ENCODE measurements at regions not wholly inside any gene's neighbourhood (a gene's known extent, or its start where the extent isn't known, plus 50 kb on each side); places are given as distances from the start of the nearest gene placed in this dataset.

GRCh38 chr6:104563306-104563705 is 296.4 kb downstream of the HACE1 start:
- Histone ChIP-seq H3K9ac (ENCODE audit: low read length) (no peak overlapping the region), H3K27ac (ENCODE audit: low read depth, low read length) (no peak overlapping the region), H4K20me1 (ENCODE audit: low read depth, low read length) (no peaks in the 10 kb centered on the region), H3K9me2 (replicated peaks; ENCODE audit: insufficient read depth, low read length) (no peaks in the 10 kb centered on the region), H3F3A (ENCODE audit: insufficient read depth) (no peaks in the 10 kb centered on the region), H3K79me2 (ENCODE audit: insufficient read depth, low read length) (no peaks in the 10 kb centered on the region), H3K27me3 (ENCODE audit: low read length) (no peaks in the 10 kb centered on the region), H3K36me3 (ENCODE audit: low read length) (no peaks in the 10 kb centered on the region), H2AFZ (ENCODE audit: low read depth, low read length, severe bottlenecking) (no peak overlapping the region), H3K9me3 (ENCODE audit: insufficient read depth, low read length) (no peaks in the 10 kb centered on the region), H3K4me3 (ENCODE audit: insufficient read depth, low read length, poor library complexity, severe bottlenecking) (no peak overlapping the region), H3K4me2 (ENCODE audit: low read depth, low read length, poor library complexity, severe bottlenecking) (no peak overlapping the region)
- TF ChIP-seq CTCF (IDR thresholded peaks at IDR 0.05; ENCODE audit: insufficient read depth, low read length, poor library complexity, severe bottlenecking) = no peak
- no peak for TF ChIP-seq EZH2phosphoT487 (conservative IDR thresholded peaks at IDR 0.05; ENCODE audit: low read length)

GRCh38 chr6:104559435-104560202 is 300.1 kb downstream of the HACE1 start:
- no peaks in the 10 kb centered on the region for H3K27me3 ChIP-seq (ENCODE audit: low read length)
- H3K27ac ChIP-seq (ENCODE audit: low read depth, low read length) = no peak overlapping the region
- H3K79me2 ChIP-seq (ENCODE audit: insufficient read depth, low read length) = no peaks in the 10 kb centered on the region
- no peaks in the 10 kb centered on the region for H4K20me1 ChIP-seq (ENCODE audit: low read depth, low read length)
- no peak overlapping the region for H2AFZ ChIP-seq (ENCODE audit: low read depth, low read length, severe bottlenecking)
- H3F3A ChIP-seq (ENCODE audit: insufficient read depth) = no peaks in the 10 kb centered on the region
- TF ChIP-seq CTCF (IDR thresholded peaks at IDR 0.05; ENCODE audit: insufficient read depth, low read length, poor library complexity, severe bottlenecking) (no peak), EZH2phosphoT487 (conservative IDR thresholded peaks at IDR 0.05; ENCODE audit: low read length) (no peak)
- no peaks in the 10 kb centered on the region for H3K36me3 ChIP-seq (ENCODE audit: low read length)
- no peak overlapping the region for H3K4me3 ChIP-seq (ENCODE audit: insufficient read depth, low read length, poor library complexity, severe bottlenecking)
- no peak overlapping the region for H3K9ac ChIP-seq (ENCODE audit: low read length)
- no peaks in the 10 kb centered on the region for H3K9me2 ChIP-seq (replicated peaks; ENCODE audit: insufficient read depth, low read length)
- H3K4me2 ChIP-seq (ENCODE audit: low read depth, low read length, poor library complexity, severe bottlenecking) = no peak overlapping the region
- no peaks in the 10 kb centered on the region for H3K9me3 ChIP-seq (ENCODE audit: insufficient read depth, low read length)

- Histone ChIP-seq H3K9me2 (replicated peaks; ENCODE audit: insufficient read depth, low read length) (no peaks in the 10 kb centered on the region), H3K36me3 (ENCODE audit: low read length) (no peaks in the 10 kb centered on the region), H3K27ac (ENCODE audit: low read depth, low read length) (no peak overlapping the region), H4K20me1 (ENCODE audit: low read depth, low read length) (no peaks in the 10 kb centered on the region), H2AFZ (ENCODE audit: low read depth, low read length, severe bottlenecking) (no peak overlapping the region), H3K4me3 (ENCODE audit: insufficient read depth, low read length, poor library complexity, severe bottlenecking) (no peak overlapping the region), H3K79me2 (ENCODE audit: insufficient read depth, low read length) (no peaks in the 10 kb centered on the region), H3K9me3 (ENCODE audit: insufficient read depth, low read length) (no peaks in the 10 kb centered on the region), H3K9ac (ENCODE audit: low read length) (no peak overlapping the region), H3F3A (ENCODE audit: insufficient read depth) (no peaks in the 10 kb centered on the region), H3K4me2 (ENCODE audit: low read depth, low read length, poor library complexity, severe bottlenecking) (no peak overlapping the region), H3K27me3 (ENCODE audit: low read length) (no peaks in the 10 kb centered on the region)
- TF ChIP-seq CTCF (IDR thresholded peaks at IDR 0.05; ENCODE audit: insufficient read depth, low read length, poor library complexity, severe bottlenecking) (no peak), EZH2phosphoT487 (conservative IDR thresholded peaks at IDR 0.05; ENCODE audit: low read length) (no peak)
Measured at GRCh38 chr6:104558746-104559145, 301.0 kb downstream of the HACE1 start.
